GM12878 (cell line): ENCODE measurements at regions not wholly inside any gene's neighbourhood (a gene's known extent, or its start where the extent isn't known, plus 50 kb on each side); places are given as distances from the start of the nearest gene placed in this dataset.

Source experiments
- ATAC-seq: fragments of 200-7000 bp; cut with Tn5 transposase; 3 replicates; pipeline ENCODE4 v1.9.1; 2020; ENCODE audit warnings: mild to moderate bottlenecking, moderate library complexity
- BruUV-seq: library from RNA; stranded (reverse); fragments of 400-500 nt; replicated peaks from 2 replicates; lab custom pipeline; 2021; lab: Mats Ljungman, UMichigan
- CTCF ChIA-PET: fragments of 300-600 bp; sonication (Branson Sonifier 250); formaldehyde crosslinking; extraction: SDS; loops from one replicate; lab custom pipeline; 2021; ENCODE audit warnings: inconsistent platforms; lab: Yijun Ruan, JAX
- POLR2A ChIA-PET: fragments of 350-600 bp; formaldehyde crosslinking; extraction: SDS; loops from one replicate; lab custom pipeline; 2021; ENCODE audit warnings: inconsistent platforms; lab: Charles Lee
- RAD21 ChIA-PET: fragments of 300-600 bp; sonication (Branson Sonifier 250); formaldehyde crosslinking; loops from one replicate; lab custom pipeline; 2023; ENCODE audit warnings: antibody characterized with exemption; ENCODE audit not compliant: unreplicated experiment; lab: Charles Lee
- SMC1A ChIA-PET: fragments of 300-600 bp; sonication (Branson Sonifier 250); formaldehyde crosslinking; loops from one replicate; lab custom pipeline; 2023; ENCODE audit not compliant: unreplicated experiment, uncharacterized antibody; lab: Charles Lee
- DNase-seq: peaks from one replicate; pipeline ENCODE4 v3.0.0-alpha.2; 2011; ENCODE audit warnings: low read depth, low spot score
- FAIRE-seq: peaks from 3 replicates; lab custom pipeline; 2011; peaks lifted over from hg19 to GRCh38; lab: Jason Lieb, UNC
- H2AFZ ChIP-seq: 2 replicates; pipeline ENCODE4 v1.6.0; 2011; ENCODE audit warnings: low read depth, low read length, control low read depth; ENCODE audit not compliant: control insufficient read depth
- H3K27ac ChIP-seq: 2 replicates; pipeline ENCODE4 v1.5.1; 2011; ENCODE audit warnings: control low read depth; ENCODE audit not compliant: control insufficient read depth, insufficient read depth
- H3K27me3 ChIP-seq, 2 experiments: replicated peaks in 1 of 2; 2 replicates each; pipeline versions ENCODE4 v1.6.0 to v1.6.1; 2011; ENCODE audit warnings: low read length in 1 of 2; ENCODE audit not compliant: control insufficient read depth in 2 of 2, insufficient read depth in 2 of 2
- H3K36me3 ChIP-seq, 2 experiments: 2 replicates each; pipeline ENCODE4 v1.5.1; 2011; ENCODE audit warnings: low read length in 1 of 2; ENCODE audit not compliant: control insufficient read depth in 2 of 2, insufficient read depth in 2 of 2
- H3K4me1 ChIP-seq: 2 replicates; pipeline ENCODE4 v1.6.1; 2011; ENCODE audit warnings: mild to moderate bottlenecking, low read length, moderate library complexity, mixed read lengths; ENCODE audit not compliant: control insufficient read depth, insufficient read depth
- H3K4me2 ChIP-seq: 2 replicates; pipeline ENCODE4 v1.6.0; 2011; ENCODE audit warnings: control low read depth; ENCODE audit not compliant: control insufficient read depth, insufficient read depth
- H3K4me3 ChIP-seq: fragments of 200-600 bp; sonication (generic); 2 replicates; pipeline ENCODE4 v1.5.1; 2016
- H3K79me2 ChIP-seq: 2 replicates; pipeline ENCODE4 v1.6.0; 2011; ENCODE audit warnings: low read length; ENCODE audit not compliant: control insufficient read depth, insufficient read depth
- H3K9ac ChIP-seq: 2 replicates; pipeline ENCODE4 v1.8.0; 2011; ENCODE audit warnings: low read length, control low read depth, mixed read lengths; ENCODE audit not compliant: control insufficient read depth, insufficient read depth
- H3K9me3 ChIP-seq: replicated peaks from 3 replicates; pipeline ENCODE4 v1.5.1; 2011; ENCODE audit warnings: mild to moderate bottlenecking, low read length; ENCODE audit not compliant: control insufficient read depth, insufficient read depth
- H4K20me1 ChIP-seq: 2 replicates; pipeline ENCODE4 v1.6.0; 2011; ENCODE audit not compliant: control insufficient read depth, insufficient read depth
- ATF7 ChIP-seq: fragments of 450-650 bp; IDR thresholded peaks from 2 replicates; pipeline ENCODE4 v1.6.1; 2016; ENCODE audit warnings: low read depth, mild to moderate bottlenecking
- BACH1 ChIP-seq: fragments of 450-650 bp; IDR thresholded peaks from 2 replicates; pipeline ENCODE4 v1.6.1; 2017; ENCODE audit warnings: mild to moderate bottlenecking, borderline replicate concordance
- CHD4 ChIP-seq: fragments of 200-600 bp; sonication (generic); IDR thresholded peaks from 2 replicates; pipeline ENCODE4 v1.6.1; 2016; ENCODE audit warnings: mild to moderate bottlenecking
- EED ChIP-seq: sonication (generic); IDR thresholded peaks from 2 replicates; pipeline ENCODE4 v1.6.1; 2016; ENCODE audit warnings: antibody characterized with exemption, low read depth
- EP300 ChIP-seq, 2 experiments: fragments of 150-350 bp in 1 of 2; IDR thresholded peaks; 2 replicates each; pipeline ENCODE4 v1.6.1; 2011 to 2012; ENCODE audit warnings: low read depth in 2 of 2, low read length in 2 of 2, borderline replicate concordance in 1 of 2, improper control_type of control experiment in 1 of 2, inconsistent platforms in 1 of 2; ENCODE audit not compliant: control insufficient read depth in 1 of 2
- FOXM1 ChIP-seq: IDR thresholded peaks from 2 replicates; pipeline ENCODE4 v1.6.1; 2012; ENCODE audit warnings: low read depth, mild to moderate bottlenecking, inconsistent platforms, low read length, moderate library complexity
- GATAD2B ChIP-seq: fragments of 450-650 bp; conservative IDR thresholded peaks from 2 replicates; pipeline ENCODE4 v1.6.1; 2017; ENCODE audit warnings: low read depth, mild to moderate bottlenecking, moderate library complexity
- NFYA ChIP-seq: IDR thresholded peaks from 2 replicates; pipeline ENCODE4 v1.6.1; 2011; ENCODE audit warnings: low read depth, mild to moderate bottlenecking, low read length, improper control_type of control experiment, borderline replicate concordance
- NR2C2 ChIP-seq: IDR thresholded peaks from 2 replicates; pipeline ENCODE4 v1.6.1; 2011; ENCODE audit warnings: borderline replicate concordance, low read depth; ENCODE audit not compliant: control insufficient read depth, insufficient read length
- POLR2A ChIP-seq: IDR thresholded peaks from 2 replicates; pipeline ENCODE4 v1.6.1; 2011; ENCODE audit warnings: low read depth, mild to moderate bottlenecking, low read length
- RCOR1 ChIP-seq: conservative IDR thresholded peaks from 2 replicates; pipeline ENCODE4 v1.6.1; 2012; ENCODE audit warnings: low read depth, low read length, improper control_type of control experiment
- RELA ChIP-seq: fragments of 450-650 bp; IDR thresholded peaks from 2 replicates; pipeline ENCODE4 v1.8.0; 2014; ENCODE audit warnings: borderline replicate concordance; ENCODE audit not compliant: partially characterized antibody
- REST ChIP-seq: IDR thresholded peaks from 2 replicates; pipeline ENCODE4 v1.6.1; 2012; ENCODE audit warnings: mild to moderate bottlenecking, low read depth, low read length
- SMARCA5 ChIP-seq: fragments of 450-650 bp; IDR thresholded peaks from 2 replicates; pipeline ENCODE4 v1.6.1; 2017; ENCODE audit warnings: mild to moderate bottlenecking
- SMC3 ChIP-seq: IDR thresholded peaks from 2 replicates; pipeline ENCODE4 v1.6.1; 2011; ENCODE audit warnings: low read length, improper control_type of control experiment, borderline replicate concordance
- YY1 ChIP-seq: IDR thresholded peaks from 2 replicates; pipeline ENCODE4 v1.6.1; 2011; ENCODE audit warnings: low read depth, mild to moderate bottlenecking, low read length
- ZBTB4 ChIP-seq: fragments of 450-650 bp; formaldehyde crosslinking; IDR thresholded peaks from 2 replicates; pipeline ENCODE4 v1.4.0; 2022; ENCODE audit warnings: mild to moderate bottlenecking, moderate library complexity
- ZNF217 ChIP-seq: fragments of 450-650 bp; IDR thresholded peaks from 2 replicates; pipeline ENCODE4 v1.6.1; 2017; ENCODE audit warnings: antibody characterized with exemption, mild to moderate bottlenecking
- ZNF274 ChIP-seq: IDR thresholded peaks from one replicate; pipeline ENCODE4 v1.8.0; 2011; ENCODE audit not compliant: insufficient read length, insufficient read depth
- ZZZ3 ChIP-seq: IDR thresholded peaks from 2 replicates; pipeline ENCODE4 v1.6.1; 2011; ENCODE audit warnings: low read depth; ENCODE audit not compliant: control insufficient read depth, insufficient read length
- WGBS: methylation state at CpG from one replicate; pipeline ENCODE4 v1.1.6; 2016; ENCODE audit warnings: low lambda C conversion rate; ENCODE audit not compliant: insufficient replicate concordance, insufficient coverage; ENCODE audit errors: missing lambda C conversion rate; 5-methylcytosine and 5-hydroxymethylcytosine counted together
- in situ Hi-C: fragments of 300-500 bp; cut with MboI; formaldehyde crosslinking; loops from 9 replicates; pipeline ENCODE4 v1.14.3; 2018; ENCODE audit warnings: mixed read lengths
- intact Hi-C: fragments of 100-400 bp; cut with micrococcal nuclease; formaldehyde crosslinking; loops from one replicate; pipeline ENCODE4 v1.14.2; 2022; ENCODE audit not compliant: unreplicated experiment

- TF ChIP-seq REST: no peak
- no peak for TF ChIP-seq ZNF217
- no peak for TF ChIP-seq RELA
- TF ChIP-seq RCOR1: no peak
- TF ChIP-seq ZNF274: no peak
- TF ChIP-seq SMC3: no peak
These were observed 75.1 kb downstream of the BUD13 start (continued) for GRCh38 chr11:116697639-116698038.

GRCh38 chr11:116697011-116697410 lies 75.8 kb downstream of the BUD13 start:
- RAD21 ChIA-PET: no interaction called here
- Histone ChIP-seq H3K4me2 (no peak overlapping the region), H3K27me3 (peaks cover 0 to 3% of the 10 kb centered on the region in 2 experiments; a peak in 2 of 4 replicates), H3K9me3 (no peaks in the 10 kb centered on the region), H3K4me3 (no peak overlapping the region), H4K20me1 (no peaks in the 10 kb centered on the region), H2AFZ (no peak overlapping the region), H3K27ac (no peak overlapping the region), H3K36me3 (no peaks in the 10 kb centered on the region), H3K79me2 (no peaks in the 10 kb centered on the region), H3K4me1 (no peaks in the 10 kb centered on the region), H3K9ac (no peak overlapping the region)
- intact Hi-C loops: no loop called here
- ATAC-seq (no peak), FAIRE-seq (no peak), DNase-seq (no peak)
- no TSS peak for BruUV-seq
- SMC1A ChIA-PET: no interaction called here
- POLR2A ChIA-PET: interaction anchor here (0.5 kb wide), 2 partner anchors 33 to 539 kb away, joined by 3 to 6 read pairs; no protein-coding TSS in a partner anchor
- WGBS: 13% methylated on average over 4 of the region's 4 CpGs
- in situ Hi-C loops: loop anchor here (10.0 kb wide), 1 partner anchor 1362 kb away; no protein-coding TSS in a partner anchor
- CTCF ChIA-PET: no interaction called here
- TF ChIP-seq NFYA: no peak
- TF ChIP-seq POLR2A: no peak
- no peak for TF ChIP-seq ZBTB4 (CRISPR knock-in tag)
- TF ChIP-seq EP300 (IDR thresholded peaks at IDR 0.05; ENCODE audit: borderline replicate concordance in 1 of 2, control insufficient read depth in 1 of 2, low read depth in 2 of 2, low read length in 2 of 2): no peak
- TF ChIP-seq YY1: no peak
- TF ChIP-seq NR2C2: no peak
- TF ChIP-seq BACH1: no peak
- TF ChIP-seq EED: no peak
- TF ChIP-seq FOXM1: no peak
- TF ChIP-seq GATAD2B: no peak
- TF ChIP-seq ATF7: no peak
- no peak for TF ChIP-seq CHD4
- no peak for TF ChIP-seq ZZZ3
- TF ChIP-seq SMARCA5: no peak
